HG02623 (cell line): ENCODE measurements at regions not wholly inside any gene's neighbourhood (a gene's known extent, or its start where the extent isn't known, plus 50 kb on each side); places are given as distances from the start of the nearest gene placed in this dataset.

Experiments
- ATAC-seq: cut with Tn5 transposase; IDR thresholded peaks from one replicate; pipeline ENCODE4 v1.9.1; 2021; ENCODE audit warnings: moderate library complexity; ENCODE audit not compliant: unreplicated experiment

DNA sequence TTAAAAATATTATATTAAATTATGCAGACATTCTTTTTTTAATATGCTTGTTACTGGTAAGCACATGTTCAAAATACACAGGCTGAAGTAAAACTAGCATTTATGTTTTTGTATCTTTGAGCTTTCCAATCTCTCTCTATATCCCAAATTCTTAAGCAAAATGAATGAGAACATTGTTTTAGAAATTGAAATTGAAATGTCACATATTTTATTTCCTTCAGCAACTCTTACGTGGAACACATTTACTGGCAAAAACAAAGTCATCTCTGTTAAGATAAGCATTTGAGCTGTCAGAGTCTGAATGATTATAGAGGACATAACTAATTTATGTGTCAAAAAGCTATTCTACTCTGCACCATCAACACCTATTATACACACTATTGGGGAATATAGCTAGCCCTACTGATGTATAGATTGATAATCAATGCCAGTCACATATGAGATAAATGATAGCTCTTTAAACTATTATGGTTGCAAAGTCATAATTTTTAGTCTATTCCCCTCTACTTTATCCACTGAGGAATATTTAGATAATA lies 535.4 kb upstream of the BCHE start:
- no peak for ATAC-seq

DNA sequence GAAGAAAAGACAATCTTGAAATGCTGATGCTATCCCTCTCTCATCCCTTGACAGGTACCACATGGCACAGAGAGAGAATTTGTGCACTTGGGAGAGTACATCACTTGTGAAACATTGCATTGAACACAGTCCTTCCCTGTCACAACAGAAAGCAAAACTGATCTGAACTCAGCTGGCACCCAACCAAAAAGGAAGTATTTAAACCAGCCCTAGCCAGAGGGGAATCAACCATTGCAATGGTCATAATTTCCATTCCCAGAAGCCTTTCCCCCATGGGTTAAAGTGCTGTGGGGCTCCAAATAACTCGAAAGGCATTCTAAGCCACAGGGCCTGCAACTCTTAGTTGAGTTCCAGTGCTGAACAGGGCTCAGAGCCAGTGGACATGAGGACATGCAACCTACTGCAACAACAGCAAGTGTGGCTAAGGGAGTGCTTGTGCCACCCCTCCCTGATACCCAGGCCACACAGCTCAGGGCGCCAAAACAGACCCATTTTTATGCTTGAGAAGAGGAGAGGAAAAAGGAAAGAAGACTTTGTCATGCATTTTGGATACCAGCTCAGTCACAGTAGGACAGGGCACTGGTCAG lies 530.8 kb upstream of the BCHE start:
- ATAC-seq = no peak

GRCh38 chr3:166362698-166363097 lies 525.5 kb upstream of the BCHE start:
- no peak for ATAC-seq

DNA sequence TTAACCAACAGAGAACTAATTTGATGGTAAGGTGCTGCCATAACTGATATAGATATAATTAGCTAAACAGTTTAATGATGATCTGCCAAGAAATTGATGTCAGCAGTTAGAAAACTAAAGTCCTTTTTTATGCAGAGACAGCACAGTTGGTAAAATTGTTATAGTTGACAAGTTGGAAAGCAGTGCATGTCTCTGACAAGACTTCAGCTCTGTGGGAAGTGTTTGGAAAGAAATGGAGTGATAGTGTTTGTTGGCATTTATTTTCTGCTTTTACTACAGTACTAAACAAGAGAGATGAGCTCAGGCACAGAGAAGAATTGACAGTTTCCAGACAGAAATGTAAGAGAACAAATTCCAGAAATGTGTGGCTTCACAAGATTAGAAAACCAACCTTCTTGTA lies 523.5 kb upstream of the BCHE start:
- ATAC-seq = no peak

- ATAC-seq = no peak
Measured at GRCh38 chr3:166351461-166351860, 514.2 kb upstream of the BCHE start.

- ATAC-seq = no peak
Measured at GRCh38 chr3:166340604-166341266, 503.5 kb upstream of the BCHE start.

GRCh38 chr3:166324401-166324800 lies 487.2 kb upstream of the BCHE start:
- no peak for ATAC-seq

GRCh38 chr3:166322391-166322790 lies 485.2 kb upstream of the BCHE start:
- no peak for ATAC-seq

DNA sequence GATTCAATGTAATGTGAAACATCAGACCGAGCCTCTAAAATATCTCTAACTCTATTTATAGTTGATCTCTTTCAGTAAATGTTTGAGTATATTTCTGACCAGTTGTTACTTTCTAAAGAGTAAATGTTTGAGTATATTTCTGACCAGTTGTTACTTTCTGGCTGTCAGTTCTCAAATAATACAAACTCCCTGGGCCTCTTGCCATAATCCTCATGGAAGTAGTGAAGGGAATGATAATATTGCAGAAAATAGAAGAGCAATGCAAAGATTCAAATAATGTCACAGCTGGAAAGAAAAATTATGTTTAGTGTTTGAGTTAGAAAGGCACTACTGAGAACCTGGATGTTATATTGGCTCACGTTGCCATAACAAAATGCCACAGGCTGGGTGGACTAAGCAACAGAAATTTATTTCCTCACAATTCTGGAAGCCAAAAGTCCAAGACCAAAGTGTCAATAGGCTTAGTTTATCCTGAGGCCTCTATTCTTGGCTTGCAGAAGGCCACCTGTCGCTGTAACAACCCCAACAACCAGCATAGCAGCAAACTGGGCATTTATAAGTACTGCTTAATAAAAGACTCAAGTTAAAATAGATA lies 470.6 kb upstream of the BCHE start:
- no peak for ATAC-seq

- ATAC-seq = no peak
Measured at GRCh38 chr3:166304584-166304983, 467.4 kb upstream of the BCHE start.

DNA sequence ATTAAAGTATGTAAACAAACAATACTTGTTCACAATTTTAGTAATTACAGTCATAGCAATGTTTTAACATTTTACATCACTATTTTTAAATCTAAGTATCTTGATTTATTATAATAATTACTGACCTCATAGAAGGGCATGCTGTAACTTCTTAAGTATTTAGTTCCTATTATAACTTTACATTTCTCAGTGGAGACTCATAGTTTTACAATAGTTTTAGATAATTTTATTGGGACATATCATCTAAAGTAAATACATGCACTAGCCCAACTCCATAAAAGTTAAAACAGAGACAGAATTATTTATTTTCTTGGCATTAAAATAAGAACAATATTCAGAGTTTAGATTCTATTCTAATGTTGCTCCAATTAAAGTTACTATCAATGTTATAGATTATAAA lies 466.5 kb upstream of the BCHE start:
- ATAC-seq = no peak

- ATAC-seq = no peak
Measured at GRCh38 chr3:166302331-166302730, 465.1 kb upstream of the BCHE start.

DNA sequence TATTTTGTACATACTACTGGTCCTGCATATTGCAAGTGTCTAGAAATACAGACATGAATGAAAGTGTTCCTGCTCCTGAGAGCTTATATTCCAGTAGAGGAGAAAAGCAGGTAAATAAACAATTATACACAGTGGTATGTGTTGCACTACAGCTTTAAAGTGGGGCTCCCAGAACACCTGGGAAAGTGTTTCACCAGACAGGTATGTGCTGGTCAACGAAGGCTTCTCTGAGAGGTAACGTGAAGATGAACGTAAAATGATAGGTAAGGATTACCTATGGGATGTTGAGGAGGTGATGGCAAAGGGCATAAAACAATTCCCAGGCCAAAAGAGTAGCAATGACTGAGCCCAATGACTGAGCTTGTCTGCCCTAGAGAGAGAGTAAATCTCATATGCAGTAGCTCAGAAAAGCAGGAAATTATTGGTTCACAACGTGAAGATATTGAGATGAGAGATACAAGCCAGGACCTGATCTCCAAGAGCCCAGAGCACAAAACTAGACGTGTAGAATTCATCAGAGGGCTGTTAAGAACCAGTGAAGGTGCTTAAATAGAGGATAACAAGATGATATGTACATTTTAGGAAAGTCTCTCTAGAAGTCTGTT lies 459.1 kb upstream of the BCHE start:
- no peak for ATAC-seq

DNA sequence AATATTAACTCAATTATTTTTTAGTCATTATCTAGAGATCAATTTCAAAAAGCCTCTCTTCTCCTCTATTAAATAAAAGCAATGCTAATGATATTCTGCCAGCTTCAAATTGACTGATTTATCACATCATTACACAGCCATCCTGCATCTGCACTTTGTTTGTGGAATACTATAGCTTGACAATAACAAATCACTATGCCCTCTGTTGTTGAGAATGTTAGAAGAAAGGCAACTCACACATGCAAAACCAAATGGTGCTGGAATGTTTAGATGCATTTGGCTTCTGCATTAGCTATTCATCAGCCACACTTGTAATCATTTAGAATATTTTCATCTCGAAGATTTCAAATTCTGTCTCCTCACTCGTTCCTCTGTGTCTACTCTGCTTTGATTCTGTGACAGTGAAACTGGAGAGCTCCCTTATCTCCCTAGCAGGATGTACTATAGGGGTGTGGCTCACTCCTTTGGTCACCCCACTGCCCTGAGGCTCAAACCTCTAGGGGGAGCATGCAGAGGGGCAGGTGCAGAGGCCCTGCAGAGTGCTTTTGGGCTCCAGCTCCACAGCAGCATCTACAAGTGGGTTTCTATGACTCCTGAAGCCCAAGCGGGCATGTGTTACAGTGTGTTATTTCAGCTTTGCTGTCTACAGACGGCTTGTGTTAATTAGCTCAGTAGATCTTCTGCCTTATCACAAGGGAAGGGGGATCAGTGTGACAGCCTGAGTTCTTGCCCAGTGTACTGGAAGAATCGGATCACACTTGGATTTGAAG lies 454.1 kb upstream of the BCHE start:
- ATAC-seq = no peak

DNA sequence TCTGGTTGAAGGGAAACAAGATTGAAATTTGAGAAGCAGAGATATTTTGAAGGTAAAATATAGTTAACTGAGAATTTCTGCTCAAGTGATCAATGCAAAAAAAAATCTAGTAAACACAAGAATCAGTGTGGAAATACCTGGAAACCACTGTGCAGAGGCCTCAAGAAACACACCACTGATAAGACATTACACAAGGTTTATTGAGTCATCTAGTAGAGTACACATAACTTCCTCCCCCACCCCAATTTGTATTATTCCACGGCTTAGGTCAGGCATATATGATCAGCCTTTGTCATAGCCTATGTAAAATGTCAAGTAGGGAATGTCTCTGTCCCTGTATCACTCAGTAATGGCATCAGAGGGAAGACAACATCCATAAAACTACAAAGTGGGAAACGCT lies 447.8 kb upstream of the BCHE start:
- no peak for ATAC-seq

GRCh38 chr3:166283840-166284239 lies 446.6 kb upstream of the BCHE start:
- no peak for ATAC-seq

GRCh38 chr3:166282931-166283330 lies 445.7 kb upstream of the BCHE start:
- no peak for ATAC-seq

DNA sequence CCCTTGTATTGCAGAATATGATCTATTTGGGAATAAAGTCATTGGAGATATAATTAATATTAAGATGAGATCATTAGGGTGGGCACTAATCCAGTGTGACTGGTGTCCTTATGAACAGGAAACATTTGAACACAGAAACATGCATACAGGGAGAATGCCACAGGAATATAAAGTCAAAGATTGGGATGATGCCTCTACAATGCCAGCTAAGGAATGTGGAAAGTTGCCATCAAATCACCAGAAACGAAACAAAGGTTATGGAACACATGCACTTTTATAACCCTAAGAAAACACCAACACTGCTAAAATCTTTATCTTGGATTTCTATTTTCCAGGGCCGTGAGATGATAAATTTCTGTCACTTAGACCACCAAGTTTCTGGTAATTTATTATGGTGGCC lies 442.4 kb upstream of the BCHE start:
- no peak for ATAC-seq

DNA sequence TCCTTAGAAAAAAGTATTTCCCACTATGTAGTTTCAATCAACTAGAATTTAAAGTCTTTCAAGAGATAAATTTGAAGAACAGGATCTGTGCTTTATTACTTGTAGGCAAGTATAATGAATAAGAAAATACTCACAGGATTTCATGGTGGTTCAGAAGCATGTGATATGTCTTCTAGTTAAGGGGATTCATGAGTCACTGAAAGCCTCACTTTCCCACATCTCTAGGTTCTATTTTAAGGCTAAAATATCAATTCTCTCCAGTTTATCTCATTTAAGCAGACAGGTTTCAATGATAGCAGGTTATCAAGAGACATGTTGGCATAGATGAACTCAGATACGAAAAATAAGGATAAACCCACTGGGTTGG lies 437.8 kb upstream of the BCHE start:
- no peak for ATAC-seq

GRCh38 chr3:166274351-166275023 lies 437.3 kb upstream of the BCHE start:
- ATAC-seq = no peak

- ATAC-seq = no peak
Measured at GRCh38 chr3:166270429-166270828, 433.2 kb upstream of the BCHE start.
